GM23338 (cell line): ENCODE measurements at regions not wholly inside any gene's neighbourhood (a gene's known extent, or its start where the extent isn't known, plus 50 kb on each side); places are given as distances from the start of the nearest gene placed in this dataset.

ENCODE experiments used
- ATAC-seq: fragments of 200-7000 bp; cut with Tn5 transposase; 3 replicates; pipeline ENCODE4 v1.9.1; 2020
- DNase-seq: peaks from one replicate; pipeline ENCODE4 v3.0.0-alpha.2; 2015; ENCODE audit warnings: low spot score
- H2AFZ ChIP-seq: fragments of 200-600 bp; sonication (generic); 2 replicates; pipeline ENCODE4 v1.8.0; 2016; ENCODE audit warnings: antibody characterized with exemption, mild to moderate bottlenecking, moderate library complexity
- H3F3A ChIP-seq: fragments of 200-600 bp; sonication (generic); replicated peaks from 2 replicates; pipeline ENCODE4 v1.8.0; 2017; ENCODE audit warnings: antibody characterized with exemption, mixed run types, low read depth
- H3K27ac ChIP-seq: fragments of 200-600 bp; sonication (generic); 2 replicates; pipeline ENCODE4 v1.6.1; 2016; ENCODE audit warnings: low read depth
- H3K27me3 ChIP-seq: fragments of 200-600 bp; sonication (generic); 2 replicates; pipeline ENCODE4 v1.8.0; 2016; ENCODE audit warnings: mild to moderate bottlenecking, mixed run types, moderate library complexity; ENCODE audit not compliant: insufficient read depth
- H3K36me3 ChIP-seq: fragments of 200-600 bp; sonication (generic); 2 replicates; pipeline ENCODE4 v1.8.0; 2016; ENCODE audit warnings: mild to moderate bottlenecking; ENCODE audit not compliant: insufficient read depth
- H3K4me1 ChIP-seq: fragments of 200-600 bp; sonication (generic); 2 replicates; pipeline ENCODE4 v1.8.0; 2016; ENCODE audit warnings: mild to moderate bottlenecking, moderate library complexity; ENCODE audit not compliant: insufficient read depth
- H3K4me2 ChIP-seq: fragments of 200-600 bp; sonication (generic); 2 replicates; pipeline ENCODE4 v1.7.1; 2017; ENCODE audit warnings: mixed run types
- H3K4me3 ChIP-seq: fragments of 200-600 bp; sonication (generic); 2 replicates; pipeline ENCODE4 v1.6.1; 2016; ENCODE audit warnings: mixed run types
- H3K79me2 ChIP-seq: fragments of 200-600 bp; sonication (generic); replicated peaks from 2 replicates; pipeline ENCODE4 v1.8.0; 2017; ENCODE audit warnings: mild to moderate bottlenecking; ENCODE audit not compliant: insufficient read depth
- H3K9me2 ChIP-seq: fragments of 200-600 bp; sonication (generic); 2 replicates; pipeline ENCODE4 v1.8.0; 2017; ENCODE audit not compliant: insufficient read depth
- H4K20me1 ChIP-seq: fragments of 200-600 bp; sonication (generic); replicated peaks from 2 replicates; pipeline ENCODE4 v1.8.0; 2017; ENCODE audit warnings: mild to moderate bottlenecking; ENCODE audit not compliant: insufficient read depth
- H3K27ac Mint-ChIP-seq: 2 replicates; pipeline ENCODE4 v1.8.0; 2020; ENCODE audit warnings: inconsistent platforms, mild to moderate bottlenecking, moderate library complexity, mixed read lengths
- H3K27me3 Mint-ChIP-seq: 3 replicates; pipeline ENCODE4 v1.8.0; 2022; ENCODE audit warnings: low read depth, mild to moderate bottlenecking, moderate library complexity, mixed read lengths, inconsistent platforms; ENCODE audit not compliant: insufficient read depth, poor library complexity
- H3K36me3 Mint-ChIP-seq: 3 replicates; pipeline ENCODE4 v1.8.0; 2021; ENCODE audit warnings: low read depth, mild to moderate bottlenecking, inconsistent platforms, moderate library complexity, mixed read lengths
- H3K4me1 Mint-ChIP-seq: 3 replicates; pipeline ENCODE4 v1.8.0; 2020; ENCODE audit warnings: mild to moderate bottlenecking, inconsistent platforms, mixed read lengths
- H3K4me3 Mint-ChIP-seq: 3 replicates; pipeline ENCODE4 v1.8.0; 2021; ENCODE audit warnings: moderate library complexity, mild to moderate bottlenecking, inconsistent platforms, mixed read lengths
- H3K9me3 Mint-ChIP-seq: 3 replicates; pipeline ENCODE4 v1.8.0; 2020; ENCODE audit warnings: moderate library complexity, mild to moderate bottlenecking, inconsistent platforms, mixed read lengths
- CREB1 ChIP-seq: fragments of 250-450 bp; sonication (Bioruptor Pico); IDR thresholded peaks from 2 replicates; pipeline ENCODE4 v1.5.0; 2020; ENCODE audit warnings: low read depth, mild to moderate bottlenecking, moderate library complexity
- EZH2 ChIP-seq: fragments of 200-600 bp; sonication (generic); IDR thresholded peaks from one replicate; pipeline ENCODE4 v1.8.0; 2017; ENCODE audit warnings: antibody characterized with exemption, mild to moderate bottlenecking, low read depth; ENCODE audit not compliant: unreplicated experiment
- EZH2phosphoT487 ChIP-seq: fragments of 200-600 bp; sonication (generic); IDR thresholded peaks from one replicate; pipeline ENCODE4 v1.8.1; 2018; ENCODE audit warnings: antibody characterized with exemption; ENCODE audit not compliant: unreplicated experiment
- JUNB ChIP-seq: IDR thresholded peaks from one replicate; pipeline ENCODE4 v1.6.1; 2016; ENCODE audit warnings: antibody characterized with exemption; ENCODE audit not compliant: unreplicated experiment
- NANOG ChIP-seq: IDR thresholded peaks from 2 replicates; pipeline ENCODE4 v1.6.1; 2016; ENCODE audit warnings: antibody characterized with exemption, borderline replicate concordance
- REST ChIP-seq: IDR thresholded peaks from one replicate; pipeline ENCODE4 v1.6.1; 2018; ENCODE audit warnings: antibody characterized with exemption; ENCODE audit not compliant: unreplicated experiment
- STAT1 ChIP-seq: IDR thresholded peaks from one replicate; pipeline ENCODE4 v1.6.1; 2016; ENCODE audit warnings: antibody characterized with exemption; ENCODE audit not compliant: unreplicated experiment
- ZNF114 ChIP-seq: fragments of 250-450 bp; sonication (Bioruptor Pico); IDR thresholded peaks from 2 replicates; pipeline ENCODE4 v1.5.0; 2020; ENCODE audit warnings: mild to moderate bottlenecking, moderate library complexity

GRCh38 chr4:159534655-159535054 lies 431.8 kb downstream of the RAPGEF2 start (continued):
- no peak for TF ChIP-seq REST
- no peak for TF ChIP-seq EZH2phosphoT487
- no peak for TF ChIP-seq JUNB
- no peak for TF ChIP-seq CREB1 (CRISPR knock-in tag)
- TF ChIP-seq EZH2 = no peak
- no peak for TF ChIP-seq STAT1
- TF ChIP-seq ZNF114 (CRISPR knock-in tag) = no peak

GRCh38 chr4:159538556-159538955 lies 435.7 kb downstream of the RAPGEF2 start:
- Histone ChIP-seq H4K20me1 (no peaks in the 10 kb centered on the region), H3K9me2 (peaks cover 6% of the 10 kb centered on the region; the same call in 1 of the 2 replicates), H2AFZ (no peak overlapping the region), H3K79me2 (no peaks in the 10 kb centered on the region), H3K27me3 (no peaks in the 10 kb centered on the region), H3K4me3 (no peak overlapping the region), H3K36me3 (no peaks in the 10 kb centered on the region), H3K4me2 (no peak overlapping the region), H3F3A (no peaks in the 10 kb centered on the region), H3K4me1 (peaks cover 32% of the 10 kb centered on the region), H3K27ac (no peak overlapping the region)
- Mint-ChIP-seq H3K4me1 (peaks cover 31% of the 10 kb centered on the region), H3K4me3 (no peak overlapping the region), H3K27ac (no peak overlapping the region; the same call in 1 of the 2 replicates), H3K9me3 (peaks cover 40% of the 10 kb centered on the region), H3K27me3 (peaks cover 4% of the 10 kb centered on the region), H3K36me3 (peaks cover 28% of the 10 kb centered on the region)
- TF ChIP-seq REST (no peak), EZH2 (no peak), NANOG (no peak)
- DNase-seq (no peak), ATAC-seq (no peak)
